MM.1S (cell line): ENCODE measurements at regions not wholly inside any gene's neighbourhood (a gene's known extent, or its start where the extent isn't known, plus 50 kb on each side); places are given as distances from the start of the nearest gene placed in this dataset.

Experiments
- DNase-seq: peaks from one replicate; pipeline ENCODE4 v3.0.0-alpha.2; 2015
- H2AFZ ChIP-seq: fragments of 300-600 bp; sonication (generic); 2 replicates; pipeline ENCODE4 v1.6.0; 2016; ENCODE audit warnings: antibody characterized with exemption, low read length
- H3F3A ChIP-seq: fragments of 300-600 bp; sonication (generic); 2 replicates; pipeline ENCODE4 v1.6.1; 2016; ENCODE audit warnings: mild to moderate bottlenecking, antibody characterized with exemption, low read length, moderate library complexity, mixed read lengths; ENCODE audit not compliant: insufficient read depth
- H3K27ac ChIP-seq: fragments of 300-600 bp; sonication (generic); 2 replicates; pipeline ENCODE4 v1.5.1; 2016; ENCODE audit warnings: mild to moderate bottlenecking, low read length
- H3K27me3 ChIP-seq: fragments of 300-600 bp; sonication (generic); replicated peaks from 2 replicates; pipeline ENCODE4 v1.6.0; 2016; ENCODE audit warnings: low read length; ENCODE audit not compliant: insufficient read depth
- H3K36me3 ChIP-seq: fragments of 300-600 bp; sonication (generic); replicated peaks from 2 replicates; pipeline ENCODE4 v1.6.1; 2016; ENCODE audit warnings: mild to moderate bottlenecking, low read length, mixed read lengths; ENCODE audit not compliant: insufficient read depth
- H3K4me1 ChIP-seq: fragments of 300-600 bp; sonication (generic); 2 replicates; pipeline ENCODE4 v1.6.1; 2016; ENCODE audit warnings: low read length, mixed read lengths
- H3K4me2 ChIP-seq: fragments of 300-600 bp; sonication (generic); 2 replicates; pipeline ENCODE4 v1.6.0; 2016; ENCODE audit warnings: low read depth, low read length
- H3K4me3 ChIP-seq: fragments of 300-600 bp; sonication (generic); 2 replicates; pipeline ENCODE4 v1.5.1; 2016; ENCODE audit warnings: low read length, mixed read lengths
- H3K79me2 ChIP-seq: fragments of 300-600 bp; sonication (generic); 2 replicates; pipeline ENCODE4 v1.6.1; 2016; ENCODE audit warnings: mixed run types, low read length, mixed read lengths
- H3K9ac ChIP-seq: fragments of 300-600 bp; sonication (generic); 2 replicates; pipeline ENCODE4 v1.6.1; 2016; ENCODE audit warnings: low read length, mixed read lengths
- H3K9me2 ChIP-seq: fragments of 300-600 bp; sonication (generic); replicated peaks from 2 replicates; pipeline ENCODE4 v1.6.1; 2016; ENCODE audit warnings: mild to moderate bottlenecking, low read length, mixed read lengths; ENCODE audit not compliant: insufficient read depth
- H3K9me3 ChIP-seq: fragments of 300-600 bp; sonication (generic); replicated peaks from 2 replicates; pipeline ENCODE4 v1.6.1; 2016; ENCODE audit warnings: mild to moderate bottlenecking, low read length, mixed read lengths; ENCODE audit not compliant: insufficient read depth
- H4K20me1 ChIP-seq: fragments of 300-600 bp; sonication (generic); 2 replicates; pipeline ENCODE4 v1.6.1; 2016; ENCODE audit warnings: mild to moderate bottlenecking, low read length, moderate library complexity, mixed read lengths; ENCODE audit not compliant: insufficient read depth
- EZH2 ChIP-seq: fragments of 300-600 bp; sonication (generic); optimal IDR thresholded peaks from 2 replicates; pipeline ENCODE3; 2017; ENCODE audit warnings: low read depth, mild to moderate bottlenecking, antibody characterized with exemption, low read length, mixed read lengths
- EZH2phosphoT487 ChIP-seq: fragments of 300-600 bp; sonication (generic); IDR thresholded peaks from 2 replicates; pipeline ENCODE4 v1.6.1; 2018; ENCODE audit warnings: antibody characterized with exemption, low read length
- TF ChIP-seq, protein P1 (sequence below): fragments of 300-600 bp; sonication (generic); IDR thresholded peaks from 2 replicates; pipeline ENCODE4 v1.5.1; 2016; ENCODE audit warnings: antibody characterized with exemption, low read length, mixed read lengths

DNA sequence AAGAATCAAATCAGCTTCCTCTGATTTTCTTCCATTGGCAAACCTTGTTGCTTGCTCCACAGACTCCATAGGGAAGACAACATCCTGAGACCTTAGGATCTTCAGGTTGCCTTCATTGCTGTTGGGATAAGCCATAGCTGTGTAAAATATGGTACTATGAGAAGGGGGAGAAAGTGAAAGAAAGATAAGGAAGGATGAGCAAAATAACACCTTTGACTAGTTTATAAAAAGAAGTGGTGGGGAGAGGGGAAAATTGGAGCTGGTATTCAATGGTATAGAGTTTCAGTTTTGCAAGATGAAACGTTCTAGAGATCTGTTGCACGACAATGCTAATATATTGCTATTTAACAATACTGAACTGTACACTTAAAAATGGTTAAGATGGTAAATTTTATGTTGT, 180.4 kb upstream of the PHYHIPL start:
- no peak overlapping the region for H3K4me3 ChIP-seq
- no peak overlapping the region for H3K27ac ChIP-seq
- no peaks in the 10 kb centered on the region for H3K4me1 ChIP-seq
- TF ChIP-seq, protein P1, sequence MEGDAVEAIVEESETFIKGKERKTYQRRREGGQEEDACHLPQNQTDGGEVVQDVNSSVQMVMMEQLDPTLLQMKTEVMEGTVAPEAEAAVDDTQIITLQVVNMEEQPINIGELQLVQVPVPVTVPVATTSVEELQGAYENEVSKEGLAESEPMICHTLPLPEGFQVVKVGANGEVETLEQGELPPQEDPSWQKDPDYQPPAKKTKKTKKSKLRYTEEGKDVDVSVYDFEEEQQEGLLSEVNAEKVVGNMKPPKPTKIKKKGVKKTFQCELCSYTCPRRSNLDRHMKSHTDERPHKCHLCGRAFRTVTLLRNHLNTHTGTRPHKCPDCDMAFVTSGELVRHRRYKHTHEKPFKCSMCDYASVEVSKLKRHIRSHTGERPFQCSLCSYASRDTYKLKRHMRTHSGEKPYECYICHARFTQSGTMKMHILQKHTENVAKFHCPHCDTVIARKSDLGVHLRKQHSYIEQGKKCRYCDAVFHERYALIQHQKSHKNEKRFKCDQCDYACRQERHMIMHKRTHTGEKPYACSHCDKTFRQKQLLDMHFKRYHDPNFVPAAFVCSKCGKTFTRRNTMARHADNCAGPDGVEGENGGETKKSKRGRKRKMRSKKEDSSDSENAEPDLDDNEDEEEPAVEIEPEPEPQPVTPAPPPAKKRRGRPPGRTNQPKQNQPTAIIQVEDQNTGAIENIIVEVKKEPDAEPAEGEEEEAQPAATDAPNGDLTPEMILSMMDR = no peak
- no peak for TF ChIP-seq EZH2
- TF ChIP-seq EZH2phosphoT487 = no peak
- H3K27me3 ChIP-seq = no peaks in the 10 kb centered on the region
- H3K9me3 ChIP-seq = no peaks in the 10 kb centered on the region
- no peak for DNase-seq
- no peak overlapping the region for H3K9ac ChIP-seq
- H3K36me3 ChIP-seq = no peaks in the 10 kb centered on the region
- H3K79me2 ChIP-seq = no peaks in the 10 kb centered on the region
- no peaks in the 10 kb centered on the region for H3F3A ChIP-seq
- H3K4me2 ChIP-seq = no peak overlapping the region
- no peaks in the 10 kb centered on the region for H3K9me2 ChIP-seq
- no peak overlapping the region for H2AFZ ChIP-seq
- no peaks in the 10 kb centered on the region for H4K20me1 ChIP-seq

DNA sequence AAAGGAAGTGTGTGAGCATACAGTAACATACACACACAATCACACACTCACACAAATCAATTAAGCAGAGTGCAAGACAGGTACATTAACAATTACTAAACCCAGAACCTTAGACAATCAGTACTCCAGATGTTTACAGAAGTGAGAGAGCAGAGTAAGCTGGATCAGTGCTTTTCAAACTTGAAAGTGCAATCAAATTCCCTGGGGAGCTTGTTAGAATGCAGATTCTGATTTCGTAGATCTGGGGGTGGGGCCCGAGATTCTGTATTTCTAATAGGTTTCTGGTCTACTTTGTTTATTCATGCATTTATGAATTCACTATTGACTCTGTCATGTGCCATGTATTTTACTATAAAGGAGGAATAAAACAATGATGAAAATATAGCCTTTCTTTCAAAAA, 179.6 kb upstream of the PHYHIPL start:
- H3K4me3 ChIP-seq = no peak overlapping the region
- H3K36me3 ChIP-seq = no peaks in the 10 kb centered on the region
- no peaks in the 10 kb centered on the region for H3K9me2 ChIP-seq
- no peaks in the 10 kb centered on the region for H3K4me1 ChIP-seq
- no peak overlapping the region for H3K9ac ChIP-seq
- TF ChIP-seq EZH2phosphoT487 (no peak), EZH2 (no peak)
- TF ChIP-seq, protein P1 = no peak
- DNase-seq = no peak
- H3K4me2 ChIP-seq = no peak overlapping the region
- H3K79me2 ChIP-seq = no peaks in the 10 kb centered on the region
- no peaks in the 10 kb centered on the region for H4K20me1 ChIP-seq
- no peaks in the 10 kb centered on the region for H3K27me3 ChIP-seq
- no peaks in the 10 kb centered on the region for H3F3A ChIP-seq
- H2AFZ ChIP-seq = no peak overlapping the region
- no peak overlapping the region for H3K27ac ChIP-seq
- H3K9me3 ChIP-seq = no peaks in the 10 kb centered on the region

- Histone ChIP-seq H3K4me3 (no peak overlapping the region), H3K27ac (no peak overlapping the region), H3K9ac (no peak overlapping the region), H3K9me2 (no peaks in the 10 kb centered on the region), H3K36me3 (no peaks in the 10 kb centered on the region), H3K79me2 (no peaks in the 10 kb centered on the region), H3K27me3 (no peaks in the 10 kb centered on the region), H3K4me2 (no peak overlapping the region), H3K9me3 (no peaks in the 10 kb centered on the region), H3K4me1 (no peaks in the 10 kb centered on the region), H2AFZ (no peak overlapping the region), H3F3A (no peaks in the 10 kb centered on the region), H4K20me1 (no peaks in the 10 kb centered on the region)
- TF ChIP-seq EZH2phosphoT487 (no peak), EZH2 (no peak)
- TF ChIP-seq, protein P1 = no peak
- DNase-seq = no peak
Observed at GRCh38 chr10:58998924-58999713, 177.3 kb upstream of the PHYHIPL start.
